HCT116 (cell line): ENCODE measurements at regions not wholly inside any gene's neighbourhood (a gene's known extent, or its start where the extent isn't known, plus 50 kb on each side); places are given as distances from the start of the nearest gene placed in this dataset.

ENCODE experiments used
- EZH2 ChIP-seq: fragments of 200-600 bp; sonication (generic); IDR thresholded peaks from 2 replicates; pipeline ENCODE4 v1.6.1; 2017; ENCODE audit warnings: antibody characterized with exemption, mixed run types
- FOSL1 ChIP-seq: IDR thresholded peaks from 2 replicates; pipeline ENCODE4 v1.6.1; 2012; ENCODE audit warnings: low read depth
- JUND ChIP-seq: IDR thresholded peaks from 2 replicates; pipeline ENCODE4 v1.6.1; 2012
- RAD21 ChIP-seq: IDR thresholded peaks from 2 replicates; pipeline ENCODE4 v1.6.1; 2012; ENCODE audit warnings: low read depth, mild to moderate bottlenecking
- SIN3A ChIP-seq: IDR thresholded peaks from 2 replicates; pipeline ENCODE4 v1.6.1; 2012; ENCODE audit warnings: low read depth
- SP1 ChIP-seq: IDR thresholded peaks from 2 replicates; pipeline ENCODE4 v1.6.1; 2012; ENCODE audit warnings: low read depth
- YY1 ChIP-seq: IDR thresholded peaks from 2 replicates; pipeline ENCODE4 v1.6.1; 2011; ENCODE audit warnings: low read length, low read depth, moderate library complexity, mild to moderate bottlenecking; ENCODE audit not compliant: insufficient replicate concordance; ENCODE audit errors: extremely low read depth
- ZFX ChIP-seq: fragments of 450-650 bp; IDR thresholded peaks from 2 replicates; pipeline ENCODE4 v1.6.1; 2017
- TF ChIP-seq, protein P1 (sequence below), 3 experiments: fragments of 200-600 bp in 1 of 3; sonication (generic) in 1 of 3; IDR thresholded peaks in 2 of 3; conservative IDR thresholded peaks in 1 of 3; 2 replicates each; pipeline ENCODE4 v1.5.1; 2012 to 2017; ENCODE audit warnings: low read depth in 2 of 3, low read length in 2 of 3, antibody characterized with exemption in 1 of 3, borderline replicate concordance in 1 of 3, control low read depth in 1 of 3, mild to moderate bottlenecking in 1 of 3, mixed read lengths in 1 of 3, mixed run types in 1 of 3, moderate library complexity in 1 of 3; ENCODE audit not compliant: insufficient read depth in 1 of 3
- TF ChIP-seq, protein P2 (sequence below): IDR thresholded peaks from 2 replicates; pipeline ENCODE4 v1.6.1; 2012; ENCODE audit warnings: low read depth

DNA sequence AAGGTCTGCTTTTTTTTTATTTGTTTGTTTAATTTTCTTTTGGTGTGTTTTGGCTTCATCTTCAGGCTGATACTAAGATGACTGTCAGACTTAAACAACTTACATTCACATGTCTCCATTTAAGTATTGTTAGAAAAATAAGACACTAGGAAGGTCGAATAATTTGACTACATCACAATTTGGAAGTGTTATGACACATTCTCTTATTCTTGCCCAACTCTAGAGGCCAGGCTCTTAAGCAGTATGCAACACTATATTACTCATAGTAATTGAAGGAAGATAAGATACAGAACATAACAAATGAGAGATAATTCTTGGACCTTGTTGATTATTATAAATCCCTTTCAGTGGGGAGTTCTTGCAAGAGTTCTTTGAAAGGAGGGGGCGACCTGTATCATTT lies 295.3 kb upstream of the COL3A1 start:
- TF ChIP-seq YY1 = no peak
- no peak for TF ChIP-seq ZFX
- no peak for TF ChIP-seq SP1
- TF ChIP-seq, protein P1, sequence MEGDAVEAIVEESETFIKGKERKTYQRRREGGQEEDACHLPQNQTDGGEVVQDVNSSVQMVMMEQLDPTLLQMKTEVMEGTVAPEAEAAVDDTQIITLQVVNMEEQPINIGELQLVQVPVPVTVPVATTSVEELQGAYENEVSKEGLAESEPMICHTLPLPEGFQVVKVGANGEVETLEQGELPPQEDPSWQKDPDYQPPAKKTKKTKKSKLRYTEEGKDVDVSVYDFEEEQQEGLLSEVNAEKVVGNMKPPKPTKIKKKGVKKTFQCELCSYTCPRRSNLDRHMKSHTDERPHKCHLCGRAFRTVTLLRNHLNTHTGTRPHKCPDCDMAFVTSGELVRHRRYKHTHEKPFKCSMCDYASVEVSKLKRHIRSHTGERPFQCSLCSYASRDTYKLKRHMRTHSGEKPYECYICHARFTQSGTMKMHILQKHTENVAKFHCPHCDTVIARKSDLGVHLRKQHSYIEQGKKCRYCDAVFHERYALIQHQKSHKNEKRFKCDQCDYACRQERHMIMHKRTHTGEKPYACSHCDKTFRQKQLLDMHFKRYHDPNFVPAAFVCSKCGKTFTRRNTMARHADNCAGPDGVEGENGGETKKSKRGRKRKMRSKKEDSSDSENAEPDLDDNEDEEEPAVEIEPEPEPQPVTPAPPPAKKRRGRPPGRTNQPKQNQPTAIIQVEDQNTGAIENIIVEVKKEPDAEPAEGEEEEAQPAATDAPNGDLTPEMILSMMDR (IDR thresholded peaks at IDR 0.05 in 2 of 3, conservative IDR thresholded peaks at IDR 0.05 in 1 of 3; ENCODE audit: borderline replicate concordance in 1 of 3, insufficient read depth in 1 of 3, low read depth in 2 of 3, low read length in 2 of 3) = no peak
- TF ChIP-seq SIN3A = no peak
- TF ChIP-seq EZH2 = no peak
- no peak for TF ChIP-seq RAD21
- TF ChIP-seq FOSL1 = no peak
- TF ChIP-seq, protein P2, sequence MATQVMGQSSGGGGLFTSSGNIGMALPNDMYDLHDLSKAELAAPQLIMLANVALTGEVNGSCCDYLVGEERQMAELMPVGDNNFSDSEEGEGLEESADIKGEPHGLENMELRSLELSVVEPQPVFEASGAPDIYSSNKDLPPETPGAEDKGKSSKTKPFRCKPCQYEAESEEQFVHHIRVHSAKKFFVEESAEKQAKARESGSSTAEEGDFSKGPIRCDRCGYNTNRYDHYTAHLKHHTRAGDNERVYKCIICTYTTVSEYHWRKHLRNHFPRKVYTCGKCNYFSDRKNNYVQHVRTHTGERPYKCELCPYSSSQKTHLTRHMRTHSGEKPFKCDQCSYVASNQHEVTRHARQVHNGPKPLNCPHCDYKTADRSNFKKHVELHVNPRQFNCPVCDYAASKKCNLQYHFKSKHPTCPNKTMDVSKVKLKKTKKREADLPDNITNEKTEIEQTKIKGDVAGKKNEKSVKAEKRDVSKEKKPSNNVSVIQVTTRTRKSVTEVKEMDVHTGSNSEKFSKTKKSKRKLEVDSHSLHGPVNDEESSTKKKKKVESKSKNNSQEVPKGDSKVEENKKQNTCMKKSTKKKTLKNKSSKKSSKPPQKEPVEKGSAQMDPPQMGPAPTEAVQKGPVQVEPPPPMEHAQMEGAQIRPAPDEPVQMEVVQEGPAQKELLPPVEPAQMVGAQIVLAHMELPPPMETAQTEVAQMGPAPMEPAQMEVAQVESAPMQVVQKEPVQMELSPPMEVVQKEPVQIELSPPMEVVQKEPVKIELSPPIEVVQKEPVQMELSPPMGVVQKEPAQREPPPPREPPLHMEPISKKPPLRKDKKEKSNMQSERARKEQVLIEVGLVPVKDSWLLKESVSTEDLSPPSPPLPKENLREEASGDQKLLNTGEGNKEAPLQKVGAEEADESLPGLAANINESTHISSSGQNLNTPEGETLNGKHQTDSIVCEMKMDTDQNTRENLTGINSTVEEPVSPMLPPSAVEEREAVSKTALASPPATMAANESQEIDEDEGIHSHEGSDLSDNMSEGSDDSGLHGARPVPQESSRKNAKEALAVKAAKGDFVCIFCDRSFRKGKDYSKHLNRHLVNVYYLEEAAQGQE = no peak
- no peak for TF ChIP-seq JUND
